Kidney (tissue), 13 donors: ENCODE measurements at regions not wholly inside any gene's neighbourhood (a gene's known extent, or its start where the extent isn't known, plus 50 kb on each side); places are given as distances from the start of the nearest gene placed in this dataset.

Experiments
- DNase-seq, 5 donors: peaks; one replicate each; pipeline ENCODE4 v3.0.0-alpha.2; 2013 to 2020
- FAIRE-seq: peaks from 2 replicates; lab custom pipeline; 2012; peaks lifted over from hg19 to GRCh38; lab: Jason Lieb, UNC
- H3K27ac ChIP-seq, 2 donors: one replicate each; pipeline ENCODE4 v1.7.0; 2013; ENCODE audit warnings: low read depth in 2 of 2, low read length in 2 of 2, inconsistent platforms in 1 of 2
- H3K27me3 ChIP-seq: one replicate; pipeline ENCODE4 v1.7.1; 2013; ENCODE audit warnings: low read length, inconsistent platforms; ENCODE audit not compliant: control insufficient read depth, insufficient read depth
- H3K36me3 ChIP-seq, 3 donors: one replicate each; pipeline versions ENCODE4 v1.7.0 to v1.7.1; 2013; ENCODE audit warnings: low read length in 3 of 3, control low read depth in 1 of 3, inconsistent platforms in 1 of 3; ENCODE audit not compliant: insufficient read depth in 3 of 3, control insufficient read depth in 2 of 3
- H3K4me1 ChIP-seq, 3 donors: one replicate each; pipeline versions ENCODE4 v1.7.0 to v1.7.1; 2013; ENCODE audit warnings: low read length in 3 of 3, inconsistent platforms in 1 of 3, low read depth in 1 of 3; ENCODE audit not compliant: control insufficient read depth in 2 of 3, insufficient read depth in 2 of 3
- H3K4me3 ChIP-seq, 3 donors: one replicate each; pipeline versions ENCODE4 v1.7.0 to v1.8.1; 2013; ENCODE audit warnings: low read length in 3 of 3, control low read depth in 1 of 3, inconsistent platforms in 1 of 3
- H3K9ac ChIP-seq, 3 donors: one replicate each; pipeline versions ENCODE4 v1.7.0 to v1.7.1; 2013; ENCODE audit warnings: low read length in 3 of 3, control low read depth in 1 of 3, inconsistent platforms in 1 of 3
- H3K9me3 ChIP-seq, 3 donors: one replicate each; pipeline versions ENCODE4 v1.7.0 to v1.7.1; 2013; ENCODE audit warnings: low read length in 3 of 3, control low read depth in 1 of 3, inconsistent platforms in 1 of 3; ENCODE audit not compliant: control insufficient read depth in 2 of 3, insufficient read depth in 1 of 3
- intact Hi-C: fragments of 100-400 bp; cut with DNase I; formaldehyde crosslinking; loops from one replicate; pipeline ENCODE4 v1.11.1; 2022
- TF ChIP-seq, protein P1 (sequence below): IDR thresholded peaks from 3 replicates; pipeline ENCODE4 v1.5.1; 2012; ENCODE audit warnings: mild to moderate bottlenecking, moderate library complexity, borderline replicate concordance; ENCODE audit not compliant: insufficient read depth; ENCODE audit errors: extremely low read depth
- donor health status: control.
- donor health status: control.
- donor health status: control.
- donor health status: control.
- donor health status: control.
- donor health status: DM: yes; HTN: yes; CAD: no.
- donor health status: Normal renal cell carcinoma (clear cell type).

GRCh38 chr1:2942410-2942809 is 78.9 kb upstream of the ACTRT2 start:
- FAIRE-seq (no peak), DNase-seq (peak in 1 of 5 donors; percentile 28)
- intact Hi-C loops = no loop called here
- TF ChIP-seq, protein P1, sequence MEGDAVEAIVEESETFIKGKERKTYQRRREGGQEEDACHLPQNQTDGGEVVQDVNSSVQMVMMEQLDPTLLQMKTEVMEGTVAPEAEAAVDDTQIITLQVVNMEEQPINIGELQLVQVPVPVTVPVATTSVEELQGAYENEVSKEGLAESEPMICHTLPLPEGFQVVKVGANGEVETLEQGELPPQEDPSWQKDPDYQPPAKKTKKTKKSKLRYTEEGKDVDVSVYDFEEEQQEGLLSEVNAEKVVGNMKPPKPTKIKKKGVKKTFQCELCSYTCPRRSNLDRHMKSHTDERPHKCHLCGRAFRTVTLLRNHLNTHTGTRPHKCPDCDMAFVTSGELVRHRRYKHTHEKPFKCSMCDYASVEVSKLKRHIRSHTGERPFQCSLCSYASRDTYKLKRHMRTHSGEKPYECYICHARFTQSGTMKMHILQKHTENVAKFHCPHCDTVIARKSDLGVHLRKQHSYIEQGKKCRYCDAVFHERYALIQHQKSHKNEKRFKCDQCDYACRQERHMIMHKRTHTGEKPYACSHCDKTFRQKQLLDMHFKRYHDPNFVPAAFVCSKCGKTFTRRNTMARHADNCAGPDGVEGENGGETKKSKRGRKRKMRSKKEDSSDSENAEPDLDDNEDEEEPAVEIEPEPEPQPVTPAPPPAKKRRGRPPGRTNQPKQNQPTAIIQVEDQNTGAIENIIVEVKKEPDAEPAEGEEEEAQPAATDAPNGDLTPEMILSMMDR = no peak
- Histone ChIP-seq H3K27me3 (no peaks in the 10 kb centered on the region), H3K36me3 (no peaks in the 10 kb centered on the region), H3K27ac (no peak overlapping the region), H3K9ac (no peak overlapping the region), H3K9me3 (peaks cover 0 to 12% (median 0%) of the 10 kb centered on the region in 3 donors), H3K4me1 (no peaks in the 10 kb centered on the region), H3K4me3 (no peak overlapping the region)

DNA sequence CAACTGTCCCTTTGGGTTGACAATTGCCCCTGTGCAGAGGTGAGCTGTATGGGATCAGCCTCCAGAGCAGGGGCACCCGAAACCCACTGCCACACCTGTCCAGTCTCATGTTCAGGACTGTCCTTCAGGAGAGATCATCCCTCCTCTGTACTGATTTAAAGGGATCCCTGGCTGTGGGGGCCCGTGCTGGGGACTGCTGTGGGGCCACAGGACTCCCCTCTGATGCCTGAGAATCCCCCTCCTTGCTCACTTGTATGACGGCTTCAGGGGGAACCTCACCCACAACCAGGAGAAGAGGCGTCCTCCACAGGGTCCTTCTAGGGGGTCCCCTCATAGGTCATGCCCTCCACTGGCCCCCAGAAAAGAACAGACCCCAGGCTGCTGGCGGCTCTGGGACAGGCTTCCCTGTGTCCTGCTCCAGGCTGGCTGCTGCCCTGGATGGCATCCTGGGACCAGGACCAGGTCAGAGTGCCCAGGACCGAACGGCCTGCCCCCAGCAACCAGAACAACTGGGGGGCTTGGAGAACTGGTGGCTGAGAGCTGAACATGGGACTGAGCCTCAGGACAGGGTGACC is 77.5 kb upstream of the ACTRT2 start:
- Histone ChIP-seq H3K4me3 (no peak overlapping the region), H3K9ac (no peak overlapping the region), H3K27me3 (no peaks in the 10 kb centered on the region), H3K4me1 (no peaks in the 10 kb centered on the region), H3K9me3 (peaks cover 0 to 12% (median 0%) of the 10 kb centered on the region in 3 donors), H3K36me3 (no peaks in the 10 kb centered on the region), H3K27ac (no peak overlapping the region)
- intact Hi-C loops = no loop called here
- FAIRE-seq (no peak), DNase-seq (no peak)
- TF ChIP-seq, protein P1 = no peak

- no peak for FAIRE-seq
Measured at GRCh38 chr1:2944705-2945104, 76.6 kb upstream of the ACTRT2 start.

More at GRCh38 chr1:2944705-2945104, 76.6 kb upstream of the ACTRT2 start:
- TF ChIP-seq, protein P1 = no peak
- intact Hi-C loops = no loop called here
- DNase-seq = no peak
- Histone ChIP-seq H3K9ac (no peak overlapping the region), H3K36me3 (no peaks in the 10 kb centered on the region), H3K4me1 (no peaks in the 10 kb centered on the region), H3K9me3 (peaks cover 0 to 12% (median 0%) of the 10 kb centered on the region in 3 donors), H3K4me3 (no peak overlapping the region), H3K27ac (no peak overlapping the region), H3K27me3 (no peaks in the 10 kb centered on the region)
